Naive B cell (primary cell): ENCODE measurements at regions not wholly inside any gene's neighbourhood (a gene's known extent, or its start where the extent isn't known, plus 50 kb on each side); places are given as distances from the start of the nearest gene placed in this dataset.

ENCODE experiments used
- ATAC-seq, 2 donors: fragments of 150-1000 bp; cut with Tn5 transposase; 2 replicates each; pipeline ENCODE4 v1.10.0; 2021; ENCODE audit warnings: low read depth in 2 of 2, mild to moderate bottlenecking in 2 of 2, moderate library complexity in 2 of 2
- DNase-seq: peaks from one replicate; pipeline ENCODE4 v3.0.0; 2022
- H3K27ac Mint-ChIP-seq, 6 donors: one replicate each; pipeline ENCODE4 v1.8.0; 2020 to 2022; ENCODE audit warnings: mild to moderate bottlenecking in 6 of 6, mixed read lengths in 6 of 6, moderate library complexity in 5 of 6, inconsistent platforms in 2 of 6
- H3K27me3 Mint-ChIP-seq, 3 donors: one replicate each; pipeline ENCODE4 v1.8.0; 2021 to 2022; ENCODE audit warnings: mixed read lengths in 3 of 3, mild to moderate bottlenecking in 1 of 3
- H3K36me3 Mint-ChIP-seq, 2 donors: one replicate each; pipeline ENCODE4 v1.8.0; 2020 to 2022; ENCODE audit warnings: mixed read lengths in 2 of 2, inconsistent platforms in 1 of 2, mild to moderate bottlenecking in 1 of 2
- H3K4me1 Mint-ChIP-seq, 3 donors: one replicate each; pipeline ENCODE4 v1.8.0; 2020 to 2022; ENCODE audit warnings: mixed read lengths in 3 of 3, inconsistent platforms in 1 of 3, mild to moderate bottlenecking in 1 of 3, moderate library complexity in 1 of 3
- H3K4me3 Mint-ChIP-seq, 8 donors: one replicate each; pipeline ENCODE4 v1.8.0; 2020 to 2022; ENCODE audit warnings: mild to moderate bottlenecking in 8 of 8, mixed read lengths in 8 of 8, moderate library complexity in 8 of 8, inconsistent platforms in 2 of 8
- H3K9me3 Mint-ChIP-seq, 7 donors: one replicate each; pipeline ENCODE4 v1.8.0; 2020 to 2022; ENCODE audit warnings: mixed read lengths in 7 of 7, mild to moderate bottlenecking in 5 of 7, inconsistent platforms in 2 of 7, moderate library complexity in 1 of 7

DNA sequence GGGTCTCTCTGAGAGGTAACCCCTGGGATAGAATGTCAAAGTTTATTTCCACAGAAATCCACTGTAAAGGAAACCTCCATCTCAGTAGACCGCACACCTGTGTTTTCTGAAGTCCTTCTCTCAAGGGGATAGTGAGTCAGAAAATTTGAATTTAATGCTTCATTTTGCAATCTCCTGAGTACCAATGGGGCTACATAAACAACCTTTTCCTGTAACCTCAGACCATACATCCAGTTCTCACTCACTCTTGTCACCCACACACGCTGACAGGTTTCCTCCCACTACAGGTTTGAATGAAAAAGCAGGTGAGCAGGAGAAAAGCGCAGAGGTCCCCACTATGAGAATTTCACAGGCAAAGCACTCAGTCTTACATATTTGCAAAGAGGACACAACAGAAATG is 165.3 kb upstream of the MCTP2 start:
- H3K36me3 Mint-ChIP-seq = peaks cover 0 to 8% of the 10 kb centered on the region in 2 donors
- H3K27ac Mint-ChIP-seq = no peak overlapping the region
- ATAC-seq (no peak), DNase-seq (no peak)
- H3K4me1 Mint-ChIP-seq = peaks cover 0 to 4% (median 0%) of the 10 kb centered on the region in 3 donors
- peaks cover 7 to 21% (median 20%) of the 10 kb centered on the region in 3 donors for H3K27me3 Mint-ChIP-seq
- H3K9me3 Mint-ChIP-seq = peaks cover 0 to 37% (median 12%) of the 10 kb centered on the region in 7 donors
- H3K4me3 Mint-ChIP-seq = no peak overlapping the region

DNA sequence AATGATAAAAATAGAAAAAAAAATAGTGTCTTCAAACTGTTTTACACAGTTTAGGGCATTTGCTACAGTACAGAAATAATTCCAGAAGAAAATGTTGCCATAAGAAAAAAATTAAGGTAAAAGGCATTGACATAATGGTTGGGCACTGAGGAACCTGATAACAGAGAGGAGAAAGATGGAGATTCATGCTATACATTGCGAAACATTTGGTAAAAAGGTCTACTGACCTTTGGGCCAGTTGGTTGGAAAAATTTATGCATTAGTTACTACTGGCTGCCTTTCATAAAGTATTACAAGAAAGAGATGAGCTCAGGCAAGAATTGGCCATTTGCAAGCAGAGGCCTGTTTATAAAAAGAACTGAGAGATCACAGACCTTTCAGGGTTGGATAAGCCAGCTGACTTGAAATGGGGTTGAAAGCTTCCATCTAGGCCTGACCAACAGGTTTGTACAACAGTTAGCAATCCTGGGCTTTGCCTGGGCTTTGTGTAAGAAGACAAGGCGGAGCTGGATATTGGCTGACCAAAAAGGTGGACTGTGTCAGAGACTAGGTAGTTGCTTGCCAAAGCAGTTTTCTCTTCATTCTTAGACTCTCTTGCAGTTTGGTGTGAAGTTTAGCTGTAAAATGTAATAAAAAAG is 166.6 kb upstream of the MCTP2 start:
- ATAC-seq (no peak), DNase-seq (no peak)
- Mint-ChIP-seq H3K9me3 (peaks cover 0 to 37% (median 12%) of the 10 kb centered on the region in 7 donors), H3K4me1 (no peaks in the 10 kb centered on the region), H3K27me3 (peaks cover 7 to 21% (median 10%) of the 10 kb centered on the region in 3 donors), H3K36me3 (peaks cover 0 to 8% of the 10 kb centered on the region in 2 donors), H3K27ac (no peak overlapping the region), H3K4me3 (no peak overlapping the region)

DNA sequence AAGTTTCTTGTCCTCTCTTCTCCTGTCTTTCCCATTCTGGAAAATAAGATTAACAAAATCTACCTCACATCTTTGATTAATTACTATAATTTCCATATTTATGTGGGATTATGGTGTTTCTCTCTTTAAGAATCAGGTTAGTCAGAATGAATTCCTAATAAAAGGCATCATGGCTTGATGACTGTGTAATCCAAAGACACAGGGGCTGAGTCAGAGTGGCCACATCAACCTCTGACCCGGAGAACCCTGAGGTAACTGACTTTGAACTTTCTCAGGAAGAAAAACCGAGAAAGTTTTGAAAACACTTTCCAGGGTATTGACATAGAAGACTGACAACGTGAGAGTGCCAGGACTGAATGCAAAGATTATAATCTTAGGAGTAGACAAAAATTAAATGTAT is 170.3 kb upstream of the MCTP2 start:
- peaks cover 0 to 8% of the 10 kb centered on the region in 2 donors for H3K36me3 Mint-ChIP-seq
- H3K27ac Mint-ChIP-seq = no peak overlapping the region
- H3K27me3 Mint-ChIP-seq = peaks cover 16 to 42% (median 23%) of the 10 kb centered on the region in 3 donors
- DNase-seq (no peak), ATAC-seq (no peak)
- no peaks in the 10 kb centered on the region for H3K4me1 Mint-ChIP-seq
- H3K9me3 Mint-ChIP-seq = peaks cover 0 to 6% (median 0%) of the 10 kb centered on the region in 7 donors
- no peak overlapping the region for H3K4me3 Mint-ChIP-seq

DNA sequence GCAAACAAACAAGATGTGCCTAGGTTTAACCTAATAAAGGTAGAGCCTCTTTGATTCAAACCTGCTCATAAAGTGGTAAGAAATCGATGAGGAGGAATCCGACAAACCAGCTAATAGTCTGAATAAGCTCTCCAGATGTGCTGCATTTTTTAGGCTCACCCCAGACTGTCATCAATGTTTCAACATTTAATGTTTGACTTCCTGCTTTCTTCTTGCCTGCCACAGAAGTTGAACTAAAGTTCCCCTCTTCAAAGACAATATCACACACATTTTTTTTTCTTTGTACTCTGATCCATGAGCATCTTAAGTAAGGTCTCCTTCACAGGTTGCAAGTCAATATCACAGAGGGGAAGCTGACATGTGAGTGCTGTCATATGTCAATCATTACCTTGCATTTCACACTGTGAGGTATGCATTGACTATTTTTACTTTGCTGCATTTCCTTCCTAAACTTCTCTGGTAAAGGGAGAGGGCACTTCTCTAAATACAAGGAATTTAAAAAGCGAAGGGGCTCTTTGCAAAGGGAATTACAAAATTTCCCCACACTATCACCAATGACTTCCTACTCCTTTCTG is 172.3 kb upstream of the MCTP2 start:
- Mint-ChIP-seq H3K4me1 (peaks cover 0 to 1% (median 0%) of the 10 kb centered on the region in 3 donors), H3K27ac (no peak overlapping the region), H3K27me3 (peaks cover 16 to 27% (median 18%) of the 10 kb centered on the region in 3 donors), H3K9me3 (peaks cover 0 to 6% (median 0%) of the 10 kb centered on the region in 7 donors), H3K4me3 (no peak overlapping the region), H3K36me3 (no peaks in the 10 kb centered on the region)
- no peak for ATAC-seq
- no peak for DNase-seq

DNA sequence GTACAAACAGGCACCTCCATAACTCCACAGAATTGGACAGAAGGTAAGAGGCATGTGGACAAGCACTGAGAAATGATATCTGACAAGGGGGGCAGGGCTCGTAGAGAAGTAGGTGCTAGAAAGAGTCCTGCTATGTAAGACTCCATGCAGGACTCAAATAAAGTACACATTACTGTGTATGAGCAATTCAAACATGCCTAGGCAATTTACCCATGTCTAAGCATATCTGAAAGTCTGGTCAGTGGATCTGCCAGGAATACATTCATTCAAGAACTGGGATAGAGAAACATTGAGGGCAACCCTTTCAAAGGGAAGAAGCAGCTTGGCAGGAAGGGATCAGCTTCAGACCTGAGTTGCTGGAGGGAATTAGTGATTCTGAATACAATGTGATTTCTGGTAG is 174.1 kb upstream of the MCTP2 start:
- Mint-ChIP-seq H3K36me3 (no peaks in the 10 kb centered on the region), H3K4me3 (no peak overlapping the region), H3K4me1 (peaks cover 0 to 6% (median 0%) of the 10 kb centered on the region in 3 donors), H3K27me3 (peaks cover 15 to 21% (median 18%) of the 10 kb centered on the region in 3 donors), H3K27ac (no peak overlapping the region), H3K9me3 (peaks cover 0 to 7% (median 0%) of the 10 kb centered on the region in 7 donors)
- DNase-seq (no peak), ATAC-seq (no peak)

DNA sequence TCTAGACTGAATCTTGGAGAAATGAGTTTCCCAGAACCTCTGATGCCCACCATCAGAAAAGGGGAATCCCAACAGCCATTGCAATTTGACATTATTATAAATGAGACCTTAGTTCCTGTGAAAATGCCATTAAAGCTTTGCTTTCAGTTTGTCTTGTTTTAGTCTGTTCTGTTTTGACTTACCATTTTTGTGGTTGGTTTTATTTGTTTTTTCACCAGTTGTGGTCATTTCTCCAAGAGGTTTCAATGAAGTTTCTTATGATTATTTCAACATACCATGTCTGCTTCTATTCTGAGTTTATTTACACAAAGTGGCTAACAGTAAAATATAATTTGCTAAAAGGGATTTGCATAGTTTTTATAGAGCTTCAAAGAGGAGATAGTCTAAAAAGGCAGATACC is 175.0 kb upstream of the MCTP2 start:
- H3K4me1 Mint-ChIP-seq = peaks cover 0 to 6% (median 0%) of the 10 kb centered on the region in 3 donors

DNA sequence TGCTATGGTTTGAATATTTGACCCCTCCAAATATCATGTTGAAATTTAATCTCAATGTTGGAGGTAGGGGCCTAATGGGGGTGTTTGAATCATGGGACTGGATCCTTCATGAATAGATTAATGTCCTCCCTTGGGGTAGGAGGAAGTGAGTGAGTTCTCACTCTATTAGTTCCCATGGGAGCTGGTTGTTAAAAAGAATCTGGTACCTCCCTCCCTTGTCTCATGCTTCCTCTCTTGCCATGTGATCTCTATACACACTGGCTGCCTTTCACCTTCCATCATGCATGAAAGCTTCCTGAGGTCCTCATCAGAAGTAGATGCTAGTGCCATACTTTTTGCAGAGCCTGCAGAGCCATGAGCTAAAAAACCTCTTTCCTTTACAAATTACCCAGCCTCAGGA is 177.7 kb upstream of the MCTP2 start:
- Mint-ChIP-seq H3K4me1 (peaks cover 0 to 6% (median 0%) of the 10 kb centered on the region in 3 donors), H3K9me3 (peaks cover 0 to 7% (median 0%) of the 10 kb centered on the region in 7 donors), H3K27ac (no peak overlapping the region), H3K4me3 (no peak overlapping the region), H3K27me3 (peaks cover 5 to 13% (median 13%) of the 10 kb centered on the region in 3 donors), H3K36me3 (no peaks in the 10 kb centered on the region)
- ATAC-seq (no peak), DNase-seq (no peak)

More for the DNA sequence above, 175.0 kb upstream of the MCTP2 start:
- ATAC-seq (no peak), DNase-seq (no peak)
- Mint-ChIP-seq H3K27me3 (peaks cover 10 to 21% (median 13%) of the 10 kb centered on the region in 3 donors), H3K27ac (no peak overlapping the region), H3K4me3 (no peak overlapping the region), H3K9me3 (peaks cover 0 to 7% (median 0%) of the 10 kb centered on the region in 7 donors), H3K36me3 (no peaks in the 10 kb centered on the region)

DNA sequence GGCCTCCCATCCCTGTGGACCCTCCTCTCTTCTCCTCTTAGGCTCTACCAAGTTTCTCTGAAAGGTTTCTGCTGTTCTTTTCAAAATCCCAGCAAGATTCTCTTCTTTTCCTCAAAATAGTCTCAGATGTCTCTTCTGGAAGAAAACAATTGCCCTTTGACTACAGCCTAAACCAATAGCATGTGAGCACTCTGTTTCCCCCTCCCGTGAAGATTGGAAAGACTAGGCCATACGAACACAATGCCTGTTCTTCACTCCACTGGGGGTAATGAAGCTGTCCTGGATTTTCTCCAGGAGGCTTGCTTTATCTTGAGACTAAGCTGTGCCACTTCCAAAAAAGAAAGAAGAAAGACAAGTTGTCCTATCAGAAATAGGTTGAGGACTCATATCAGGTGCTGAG is 178.7 kb upstream of the MCTP2 start:
- H3K27ac Mint-ChIP-seq = no peak overlapping the region
- DNase-seq (no peak), ATAC-seq (no peak)
- peaks cover 0 to 6% (median 0%) of the 10 kb centered on the region in 3 donors for H3K4me1 Mint-ChIP-seq
- no peaks in the 10 kb centered on the region for H3K36me3 Mint-ChIP-seq
- peaks cover 0 to 7% (median 0%) of the 10 kb centered on the region in 7 donors for H3K9me3 Mint-ChIP-seq
- H3K27me3 Mint-ChIP-seq = peaks cover 5 to 11% (median 10%) of the 10 kb centered on the region in 3 donors
- H3K4me3 Mint-ChIP-seq = no peak overlapping the region

DNA sequence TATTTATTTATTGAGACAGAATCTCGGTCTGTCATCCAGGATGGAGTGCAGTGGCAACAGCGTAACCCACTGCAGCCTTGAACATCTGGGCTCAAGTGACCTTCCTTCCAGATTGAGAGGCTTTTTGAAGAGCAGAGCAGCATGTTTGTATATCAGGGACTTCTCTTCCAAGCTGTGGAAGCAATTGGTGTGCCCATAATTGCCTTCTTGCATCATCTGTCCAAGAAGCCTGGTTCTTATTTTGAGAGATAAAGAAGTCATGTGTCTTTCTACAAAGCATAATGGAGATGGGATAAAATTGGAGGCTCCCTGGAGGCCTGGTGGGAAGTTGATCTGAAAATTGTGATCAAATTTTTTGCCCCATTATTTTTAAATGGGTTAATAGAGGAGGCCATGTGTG is 183.8 kb upstream of the MCTP2 start:
- Mint-ChIP-seq H3K9me3 (peaks cover 0 to 9% (median 0%) of the 10 kb centered on the region in 7 donors), H3K27ac (no peak overlapping the region), H3K27me3 (peaks cover 0 to 24% (median 8%) of the 10 kb centered on the region in 3 donors), H3K36me3 (peaks cover 0 to 5% of the 10 kb centered on the region in 2 donors), H3K4me3 (no peak overlapping the region), H3K4me1 (no peaks in the 10 kb centered on the region)
- ATAC-seq (no peak), DNase-seq (no peak)

DNA sequence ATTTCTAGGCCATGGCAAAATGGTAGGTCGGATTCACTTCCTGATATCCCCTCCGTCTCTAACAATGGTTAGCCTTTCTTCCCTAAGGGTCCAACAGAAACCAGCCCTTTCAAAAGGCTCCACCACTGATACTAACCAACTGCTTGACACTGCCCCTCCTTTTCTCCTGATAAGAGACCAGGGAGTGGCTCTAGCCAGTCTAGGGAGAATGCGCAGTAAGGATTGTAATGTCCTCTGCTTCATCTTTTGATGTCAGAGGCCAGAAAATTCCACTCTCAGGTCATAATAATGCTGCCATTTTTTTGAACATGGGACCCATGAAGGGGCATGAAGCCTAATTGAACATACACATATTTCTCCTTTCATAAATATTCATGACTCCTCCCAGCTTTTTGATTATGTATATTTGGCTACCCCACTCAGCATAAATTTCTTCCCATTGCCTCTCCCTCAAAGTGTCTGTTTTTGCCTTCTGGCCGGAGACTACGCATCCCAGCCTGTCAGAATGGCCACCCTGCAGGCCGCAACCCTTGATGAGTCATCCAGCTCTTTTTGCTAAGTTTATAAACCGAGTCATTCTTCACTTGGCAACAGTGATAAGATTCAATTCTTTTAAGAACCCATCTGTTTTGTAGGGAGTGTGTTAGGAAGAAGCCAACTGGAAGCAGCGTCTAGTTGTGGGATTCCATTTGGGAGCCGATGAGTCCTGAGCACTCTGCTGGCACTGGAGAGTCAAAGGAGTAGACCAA is 189.0 kb upstream of the MCTP2 start:
- DNase-seq = no peak
- no peak for ATAC-seq
- Mint-ChIP-seq H3K27me3 (peaks cover 0 to 27% (median 8%) of the 10 kb centered on the region in 3 donors), H3K9me3 (peaks cover 4 to 27% (median 9%) of the 10 kb centered on the region in 7 donors), H3K4me1 (no peaks in the 10 kb centered on the region), H3K4me3 (no peak overlapping the region), H3K27ac (no peak overlapping the region), H3K36me3 (peaks cover 0 to 5% of the 10 kb centered on the region in 2 donors)

DNA sequence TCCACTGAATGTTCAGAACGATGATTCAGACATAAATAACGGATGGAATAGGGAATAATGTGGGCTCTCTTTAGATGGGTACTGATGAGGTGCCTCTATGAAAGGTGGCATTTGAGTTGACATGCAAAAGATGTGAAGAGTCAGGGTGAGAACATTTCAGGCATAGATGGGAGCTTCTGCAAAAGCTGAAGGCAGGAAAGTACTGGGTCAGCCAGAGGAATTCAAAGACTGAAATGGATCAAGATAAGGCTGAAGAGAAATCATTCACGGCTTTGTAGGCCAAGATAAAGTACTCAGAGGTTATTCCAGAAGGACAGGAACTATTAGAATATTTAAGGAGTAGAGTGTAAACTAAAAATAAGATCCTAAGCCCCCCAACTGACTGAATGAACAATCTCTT is 189.6 kb upstream of the MCTP2 start:
- H3K36me3 Mint-ChIP-seq = peaks cover 0 to 5% of the 10 kb centered on the region in 2 donors
- peaks cover 0 to 27% (median 8%) of the 10 kb centered on the region in 3 donors for H3K27me3 Mint-ChIP-seq
- no peak overlapping the region for H3K4me3 Mint-ChIP-seq
- H3K27ac Mint-ChIP-seq = no peak overlapping the region
- peaks cover 4 to 28% (median 9%) of the 10 kb centered on the region in 7 donors for H3K9me3 Mint-ChIP-seq
- DNase-seq = no peak
- H3K4me1 Mint-ChIP-seq = no peaks in the 10 kb centered on the region
- no peak for ATAC-seq

DNA sequence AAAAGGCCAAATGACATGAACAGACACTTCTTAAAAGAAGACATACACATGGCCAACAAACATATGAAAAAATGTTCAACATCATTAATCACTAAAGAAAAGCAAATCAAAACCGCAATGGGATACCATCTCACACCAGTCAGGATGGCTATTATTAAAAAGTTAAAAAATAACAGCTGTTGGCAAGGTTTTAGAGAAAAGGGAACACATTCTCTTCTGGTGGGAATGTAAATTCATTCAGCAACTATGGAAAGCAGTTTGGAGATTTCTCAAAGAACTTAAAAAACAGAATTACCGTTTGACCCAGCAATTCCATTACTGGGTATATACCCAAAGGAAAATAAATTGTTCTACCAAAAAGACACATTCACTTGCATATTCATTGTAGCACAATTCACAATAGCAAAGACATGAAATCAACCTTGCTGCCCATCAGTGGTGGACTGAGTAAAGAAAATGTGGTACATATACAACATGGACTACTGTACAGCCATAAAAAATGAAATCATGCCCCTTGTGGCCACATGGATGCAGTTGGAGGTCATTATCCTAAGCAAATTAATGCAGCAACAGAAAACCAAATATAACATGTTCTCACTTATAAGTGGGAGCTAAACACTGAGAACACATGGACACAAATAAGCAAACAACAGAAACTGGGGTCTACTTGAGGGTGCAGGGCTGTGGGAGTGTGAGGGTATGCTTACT is 190.7 kb upstream of the MCTP2 start:
- H3K36me3 Mint-ChIP-seq = peaks cover 0 to 4% of the 10 kb centered on the region in 2 donors
- no peak overlapping the region for H3K27ac Mint-ChIP-seq
- peaks cover 4 to 27% (median 9%) of the 10 kb centered on the region in 7 donors for H3K9me3 Mint-ChIP-seq
- DNase-seq (no peak), ATAC-seq (no peak)
- peaks cover 10 to 29% (median 14%) of the 10 kb centered on the region in 3 donors for H3K27me3 Mint-ChIP-seq
- no peaks in the 10 kb centered on the region for H3K4me1 Mint-ChIP-seq
- H3K4me3 Mint-ChIP-seq = no peak overlapping the region

DNA sequence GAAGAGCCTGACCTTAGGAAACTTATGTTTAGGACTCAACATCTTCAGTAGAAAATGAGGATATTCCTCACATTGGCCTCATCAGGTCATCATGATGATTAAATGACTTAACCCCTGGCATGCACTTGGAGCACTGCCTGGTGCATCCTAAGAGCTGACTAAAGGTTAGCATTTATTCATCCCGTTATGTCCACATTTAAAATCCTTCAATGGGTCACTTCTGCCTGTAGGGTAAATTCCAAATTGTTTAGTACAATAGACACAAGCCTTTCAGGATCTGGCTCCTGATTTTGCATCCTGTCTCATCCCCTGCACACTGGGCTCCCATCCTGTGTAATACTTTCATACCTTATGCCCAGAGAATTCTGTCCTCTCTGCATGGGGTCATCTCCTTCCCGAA is 195.2 kb upstream of the MCTP2 start:
- no peak for DNase-seq
- ATAC-seq = no peak
- Mint-ChIP-seq H3K27me3 (peaks cover 9 to 21% (median 18%) of the 10 kb centered on the region in 3 donors), H3K27ac (peak overlapping the region in 1 of 6 donors; percentile 70), H3K36me3 (no peaks in the 10 kb centered on the region), H3K9me3 (peaks cover 0 to 19% (median 8%) of the 10 kb centered on the region in 7 donors), H3K4me1 (no peaks in the 10 kb centered on the region), H3K4me3 (no peak overlapping the region)
